ENCODE measurements at regions not wholly inside any gene's neighbourhood (a gene's known extent, or its start where the extent isn't known, plus 50 kb on each side); places are given as distances from the start of the nearest gene placed in this dataset.

DNA sequence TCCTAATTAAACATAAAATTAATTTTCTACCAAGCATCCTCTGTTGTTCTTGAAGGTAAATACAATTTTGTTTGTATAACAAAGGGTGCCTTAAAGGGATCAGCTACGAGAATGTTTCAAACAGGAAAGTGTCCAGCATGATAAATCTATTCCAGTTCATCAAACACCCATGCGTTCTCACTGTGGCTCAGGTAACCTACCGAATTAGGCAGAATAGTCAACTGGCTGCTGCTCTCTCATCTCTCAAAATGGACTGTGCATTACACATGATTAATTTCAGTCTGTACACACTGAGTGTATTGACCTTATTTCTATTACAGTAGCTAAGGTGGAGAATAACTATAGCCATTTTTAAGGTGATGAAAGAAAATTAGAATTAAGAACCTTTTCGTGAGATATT is 127.5 kb upstream of the RMST start:
- no peak for DNase-seq (ENCODE audit: low spot score)

DNA sequence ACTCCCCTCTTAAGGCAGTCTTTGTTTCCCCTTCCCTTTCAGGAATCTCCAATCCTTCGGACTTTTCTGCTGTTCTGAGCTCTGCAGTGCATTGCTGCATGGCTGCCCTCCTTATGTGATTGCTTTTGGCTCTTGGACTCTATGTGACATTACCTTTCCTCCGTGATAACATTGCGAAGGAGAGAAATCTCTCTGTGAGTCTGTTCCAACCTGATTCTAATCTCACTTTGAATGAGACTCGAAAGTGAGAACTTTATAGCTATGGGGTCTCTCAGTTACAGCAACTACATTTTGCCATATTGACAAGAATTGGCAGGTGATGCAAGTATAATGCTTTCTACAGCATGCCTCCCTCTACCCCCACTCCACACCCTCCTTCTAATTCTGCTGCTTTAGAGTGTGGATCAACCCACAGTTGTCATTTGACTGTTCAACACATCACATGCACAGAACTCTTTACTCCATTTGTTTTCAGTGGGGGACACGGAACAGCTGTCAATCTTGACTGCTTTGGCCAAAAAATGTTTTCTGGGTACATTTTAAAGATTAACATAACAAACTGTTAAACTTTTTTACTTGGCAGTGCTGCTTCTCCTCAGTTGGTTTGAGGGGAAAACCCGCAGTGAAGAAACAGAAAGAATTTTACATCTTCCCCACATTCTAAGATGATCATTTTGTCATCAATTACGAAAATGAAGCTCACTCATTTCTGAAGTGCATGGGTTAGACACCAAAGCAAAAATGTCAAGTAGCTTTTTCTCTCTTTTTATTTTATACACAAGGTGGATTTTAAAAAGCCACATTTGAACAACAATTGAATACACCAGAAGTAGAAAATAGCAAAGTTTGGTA is 125.5 kb upstream of the RMST start:
- DNase-seq (ENCODE audit: low spot score): no peak

DNA sequence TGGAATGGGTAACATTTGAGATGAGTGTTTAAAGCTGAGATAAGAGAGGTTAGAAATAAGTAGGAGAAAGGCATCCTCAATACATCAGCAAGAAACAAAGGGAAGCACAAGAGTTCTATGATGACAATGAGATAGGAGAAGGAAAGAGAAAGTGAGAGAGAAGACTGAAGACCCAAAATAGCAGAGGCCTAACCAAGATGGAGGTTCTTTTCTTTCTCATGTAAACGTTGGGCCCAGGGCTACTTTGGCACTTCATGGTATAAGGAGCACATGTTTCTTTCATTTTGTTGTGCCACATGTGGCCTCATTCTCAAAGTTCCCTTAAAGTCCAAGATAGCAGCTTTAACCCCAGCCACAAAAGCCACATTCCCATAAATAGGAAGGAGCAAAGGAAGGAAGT is 120.5 kb upstream of the RMST start:
- no peak for DNase-seq (ENCODE audit: low spot score)

DNA sequence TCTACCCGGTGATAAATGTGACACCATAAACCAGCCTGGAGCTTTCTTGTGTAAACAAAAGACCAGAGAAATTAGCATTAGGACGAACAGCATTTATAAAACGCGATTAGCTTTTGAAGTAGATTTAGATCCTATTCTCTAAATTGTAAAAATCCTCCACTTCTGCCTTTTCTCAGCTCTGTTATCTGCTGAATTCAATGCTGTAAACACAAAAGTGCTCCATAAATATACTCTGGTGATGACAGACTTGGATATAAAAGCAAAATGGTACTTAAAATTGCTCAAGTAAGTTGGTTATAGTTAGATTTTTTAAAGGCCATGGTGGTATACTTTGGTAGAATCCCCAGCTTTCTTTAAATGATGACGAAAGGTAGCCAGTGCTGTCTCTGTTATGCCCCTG is 114.6 kb upstream of the RMST start:
- DNase-seq (ENCODE audit: low spot score): no peak

DNA sequence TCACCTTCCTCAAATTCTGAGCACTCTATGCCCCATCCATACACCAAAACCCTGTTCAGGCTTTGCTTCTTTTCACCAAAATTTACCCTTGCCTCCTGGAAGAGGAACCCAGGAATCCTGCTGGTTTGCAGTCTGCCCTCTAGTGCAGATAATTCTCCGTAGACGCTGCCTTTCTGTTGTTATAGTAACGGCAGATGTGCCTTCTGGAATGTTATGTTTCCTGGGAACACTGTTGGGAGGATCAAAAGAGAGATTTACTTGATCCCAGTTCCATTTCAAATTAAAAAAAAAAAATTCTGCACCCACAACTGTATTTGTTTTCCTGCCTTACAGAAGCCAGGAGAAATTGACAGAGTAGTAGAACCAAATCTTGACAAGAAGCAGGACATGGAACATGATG is 104.2 kb upstream of the RMST start:
- DNase-seq (ENCODE audit: low spot score): no peak

DNA sequence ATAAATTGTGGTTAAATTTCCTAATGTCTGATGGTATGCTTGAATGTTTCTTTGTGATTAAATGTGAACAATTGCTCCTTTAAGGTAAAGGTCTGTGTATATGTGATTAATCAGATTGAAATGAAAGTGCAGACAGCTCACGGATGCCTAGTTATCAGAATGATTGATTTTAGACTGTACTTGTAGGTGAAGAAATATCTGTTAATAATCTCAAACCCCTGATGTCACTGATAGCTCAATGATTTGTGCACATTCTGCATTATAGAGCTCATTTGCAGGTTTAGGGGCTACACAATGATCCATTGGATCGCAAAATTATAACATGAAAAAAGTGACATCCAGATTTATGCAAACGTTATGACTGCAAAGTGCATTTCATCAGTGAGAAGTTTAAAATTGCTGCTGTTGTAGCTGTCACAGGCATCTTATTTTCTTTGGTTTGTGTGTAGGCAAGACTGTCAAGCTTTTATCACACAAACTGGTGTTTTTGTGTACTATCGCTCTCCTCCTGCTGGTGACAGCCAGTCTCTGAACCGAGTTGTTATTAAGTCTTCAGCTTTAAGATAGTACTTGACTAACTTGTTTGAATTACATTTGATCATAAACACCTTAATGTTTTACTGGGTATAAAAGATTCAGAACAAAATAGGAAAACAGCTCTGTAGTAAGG is 103.4 kb upstream of the RMST start:
- no peak for DNase-seq (ENCODE audit: low spot score)

DNA sequence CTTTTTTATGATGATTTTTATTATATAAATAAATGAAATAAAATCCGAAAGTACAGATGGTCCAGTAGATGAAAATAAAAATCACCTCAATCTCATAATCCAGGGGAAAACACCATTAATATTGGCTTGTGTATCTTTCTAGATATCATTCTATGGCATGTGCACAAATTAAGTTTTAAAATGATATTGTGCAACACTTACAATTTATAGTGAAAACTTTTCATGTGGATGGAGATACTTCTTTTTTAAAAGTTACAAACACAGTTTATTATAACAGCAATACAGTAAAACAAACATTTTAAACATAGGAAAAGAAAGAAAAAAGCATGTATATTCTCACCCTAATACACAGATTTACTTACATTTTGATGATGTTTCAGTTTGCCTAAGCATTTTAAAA is 98.9 kb upstream of the RMST start:
- DNase-seq (ENCODE audit: low spot score): no peak

DNA sequence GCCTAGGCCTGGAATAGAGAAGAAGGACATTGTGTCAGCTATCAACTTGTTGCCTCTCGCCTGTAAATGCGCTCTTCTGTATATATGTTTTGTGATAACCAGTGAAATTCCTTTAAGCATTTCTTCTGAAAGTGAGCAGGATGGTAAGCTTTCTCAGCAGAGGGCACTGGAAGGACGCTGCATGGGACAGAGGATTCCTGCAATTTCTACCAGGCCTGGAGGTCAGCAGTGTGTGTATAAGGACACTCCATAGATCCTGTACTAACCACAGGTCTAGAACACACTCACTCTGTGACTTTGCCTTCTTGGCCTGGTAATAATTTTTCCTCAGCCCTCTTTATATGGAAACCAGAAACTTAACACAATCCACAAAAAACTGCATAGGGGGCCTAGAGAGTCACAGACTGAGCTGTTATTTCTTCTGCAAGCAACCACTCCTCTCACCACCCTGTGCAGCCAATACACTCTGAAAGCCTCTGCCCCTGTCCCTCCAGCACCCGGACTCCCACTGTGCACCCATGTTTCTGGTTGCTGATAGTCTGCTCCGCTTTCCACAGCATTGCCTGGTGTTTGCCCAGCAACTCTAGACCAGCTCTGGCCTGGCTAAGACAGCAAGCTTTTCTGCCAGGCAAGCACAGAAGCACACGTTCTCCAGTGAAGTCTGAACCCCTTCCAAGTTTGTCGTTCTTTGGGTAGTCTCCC is 94.0 kb upstream of the RMST start:
- DNase-seq (ENCODE audit: low spot score): no peak

DNA sequence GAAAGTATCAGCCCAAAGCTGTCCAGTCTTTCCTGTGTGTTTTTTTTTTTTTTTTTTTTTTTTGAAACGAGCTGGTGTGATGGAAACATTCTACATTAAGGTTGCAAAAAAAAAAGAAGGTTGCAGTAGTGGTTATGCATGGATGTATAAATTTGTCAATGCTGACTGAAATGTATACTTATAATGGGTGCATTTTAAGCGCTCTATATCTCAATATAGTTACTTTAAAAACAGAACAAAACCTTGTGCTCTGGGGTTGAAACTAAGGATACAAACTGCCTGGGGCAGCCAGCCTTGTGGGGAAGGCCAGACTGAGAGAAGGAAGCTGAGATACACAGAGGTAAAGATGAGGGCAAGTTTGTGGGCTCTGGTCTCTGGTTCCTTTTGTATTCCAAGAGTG is 87.3 kb upstream of the RMST start:
- DNase-seq (ENCODE audit: low spot score): no peak

DNA sequence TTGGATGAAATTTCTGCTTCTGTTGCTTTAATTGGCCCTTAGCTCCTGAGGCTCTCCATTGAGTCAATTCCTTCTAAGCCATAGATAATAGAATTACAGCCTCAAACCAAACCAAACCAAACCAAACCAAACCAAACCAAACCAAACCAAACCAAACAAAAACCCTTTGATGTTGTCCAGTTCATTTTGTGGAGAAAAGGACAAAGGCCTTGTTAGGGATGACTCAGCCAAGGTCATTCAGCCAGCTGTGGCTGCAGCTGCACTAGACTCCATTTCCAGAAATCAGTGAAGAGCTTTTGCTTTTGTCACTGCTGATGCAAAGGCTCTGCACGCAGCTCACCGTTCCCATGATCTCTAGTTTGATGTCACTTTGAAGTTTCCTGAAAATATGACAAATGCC is 82.2 kb upstream of the RMST start:
- no peak for DNase-seq (ENCODE audit: low spot score)

DNA sequence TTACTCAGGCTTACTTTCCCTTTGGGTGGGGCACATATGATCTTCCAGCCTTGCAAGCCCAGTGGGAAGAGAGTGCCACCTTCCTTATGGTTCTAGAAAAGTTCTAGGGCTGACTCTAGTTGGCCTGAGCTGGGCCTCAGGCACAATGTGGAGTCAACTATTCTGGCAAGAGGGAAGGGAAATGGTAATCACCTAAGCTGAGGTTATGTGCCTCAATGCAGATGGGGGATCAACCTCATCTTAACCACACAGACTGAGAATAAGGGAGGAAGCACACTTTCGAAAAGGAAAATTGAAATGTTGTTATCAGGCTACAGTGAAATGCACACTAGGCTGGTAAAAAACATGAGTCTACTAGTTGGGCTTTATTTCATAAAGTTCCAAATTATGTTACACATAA is 77.5 kb upstream of the RMST start:
- no peak for DNase-seq (ENCODE audit: low spot score)

DNA sequence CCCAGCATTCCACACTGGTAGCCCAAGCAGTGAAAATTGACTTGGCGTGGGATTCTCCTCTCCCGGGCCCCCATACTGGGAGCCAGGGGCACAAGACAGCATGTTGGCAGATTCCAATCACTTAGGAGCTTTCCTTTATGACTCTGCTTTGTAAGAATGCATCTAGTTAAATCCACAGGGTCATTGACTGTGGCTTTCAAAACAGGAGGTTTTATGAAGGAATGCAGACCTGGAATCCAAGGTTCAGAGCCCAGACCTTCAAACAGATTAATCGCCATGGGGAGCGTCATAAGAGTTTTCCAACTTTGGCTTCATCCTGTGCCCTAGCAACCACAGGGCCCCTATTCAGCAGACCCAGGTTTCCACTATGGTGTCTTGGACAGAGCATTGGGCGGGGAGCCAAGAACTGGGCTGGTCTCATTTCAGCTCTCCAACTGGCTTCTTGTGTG is 76.4 kb upstream of the RMST start:
- no peak for DNase-seq (ENCODE audit: low spot score)

DNA sequence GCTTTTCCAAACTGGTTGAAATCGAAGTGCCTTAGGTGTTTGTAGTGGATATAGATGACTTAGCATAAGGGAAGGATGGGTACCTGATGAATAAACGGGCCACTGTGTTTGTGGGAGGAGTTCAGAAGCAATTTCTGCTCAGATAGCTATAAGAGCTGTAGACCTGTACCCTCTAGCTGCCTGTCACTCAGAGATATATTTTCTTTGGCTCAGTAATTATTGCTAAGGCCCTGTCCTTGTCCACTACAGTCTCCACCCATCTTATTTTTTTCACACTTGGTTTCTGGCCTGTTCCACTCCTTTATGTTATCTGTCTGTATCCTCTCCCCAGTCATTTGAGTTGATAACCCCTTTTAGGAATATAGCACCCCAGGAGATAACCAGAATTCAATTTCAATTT is 74.8 kb upstream of the RMST start:
- DNase-seq (ENCODE audit: low spot score): no peak

DNA sequence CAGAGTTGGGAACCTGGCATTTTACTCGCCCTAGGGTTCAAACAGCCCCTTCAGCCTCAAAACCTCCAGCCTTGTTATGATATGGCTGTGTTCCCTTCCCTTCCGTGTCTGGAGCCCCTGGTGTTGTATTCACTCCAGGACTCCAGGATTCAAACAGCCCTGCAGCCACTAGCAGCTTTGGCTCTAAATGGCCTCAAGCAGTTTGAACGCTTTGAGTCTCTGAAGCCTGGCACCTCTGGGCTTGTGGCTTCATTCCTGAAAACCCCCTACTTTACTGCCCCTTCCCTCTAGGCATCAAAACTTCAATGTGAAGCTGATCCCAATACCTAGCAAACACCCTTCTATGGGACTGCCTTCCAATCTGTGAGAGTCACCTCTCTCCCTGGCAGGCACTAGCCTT is 67.9 kb upstream of the RMST start:
- no peak for DNase-seq (ENCODE audit: low spot score)

DNA sequence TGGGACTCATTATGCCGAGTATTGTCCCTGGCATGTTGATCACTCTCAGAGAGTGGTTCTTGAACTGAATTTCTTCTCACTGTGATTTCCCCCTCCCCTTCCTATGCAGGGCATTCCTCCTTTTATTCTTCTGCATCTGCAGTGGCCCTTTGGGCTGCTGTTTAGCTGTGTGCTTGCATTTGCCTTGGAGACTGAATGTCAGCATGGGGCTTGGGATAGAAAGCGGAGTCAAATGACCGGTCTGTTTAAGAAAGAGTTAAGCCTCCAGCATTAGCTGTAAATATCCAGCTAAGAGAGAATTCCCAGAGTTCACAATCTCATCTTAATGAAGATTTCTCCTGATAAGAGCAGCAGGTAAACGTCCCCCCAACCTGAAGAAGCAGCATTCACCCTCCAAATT is 65.6 kb upstream of the RMST start:
- no peak for DNase-seq (ENCODE audit: low spot score)

DNA sequence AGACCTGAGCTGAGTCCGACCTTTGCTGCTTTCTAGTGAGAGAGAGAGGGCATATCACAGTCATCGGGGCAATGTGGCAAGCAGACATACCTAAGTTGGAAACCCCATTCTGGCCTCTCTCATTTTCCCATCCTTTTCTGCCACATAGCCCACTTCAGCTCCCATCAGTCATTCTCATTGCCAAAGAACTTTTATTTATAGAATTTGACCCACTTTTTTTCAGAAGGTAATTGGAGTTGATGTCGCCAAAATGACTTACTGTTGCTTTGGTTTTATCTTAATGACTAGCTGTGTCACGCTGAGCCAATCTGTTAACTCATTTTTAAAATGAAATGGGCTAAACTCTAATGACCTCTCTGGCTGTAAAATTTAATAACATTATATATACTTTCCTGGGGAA is 63.9 kb upstream of the RMST start:
- DNase-seq (ENCODE audit: low spot score): no peak

DNA sequence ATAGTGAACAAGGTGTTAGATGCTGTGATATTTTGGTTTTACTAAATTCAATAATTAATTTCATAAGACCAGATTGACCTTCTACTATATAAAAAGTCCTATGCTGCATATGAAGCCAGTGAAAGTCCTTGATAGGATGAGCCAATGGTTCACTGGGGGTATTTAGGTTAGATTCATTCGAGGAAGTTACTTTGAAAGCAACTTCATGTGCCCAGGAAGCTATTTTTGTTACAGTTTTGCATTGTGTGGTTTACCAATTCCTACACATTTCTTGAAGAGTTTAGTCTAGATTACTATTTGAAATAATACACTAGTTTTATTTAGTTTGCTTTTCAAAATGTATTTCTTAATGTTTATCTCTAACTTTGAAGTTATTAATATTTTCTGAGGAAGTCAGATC is 58.5 kb upstream of the RMST start:
- DNase-seq (ENCODE audit: low spot score): no peak

DNA sequence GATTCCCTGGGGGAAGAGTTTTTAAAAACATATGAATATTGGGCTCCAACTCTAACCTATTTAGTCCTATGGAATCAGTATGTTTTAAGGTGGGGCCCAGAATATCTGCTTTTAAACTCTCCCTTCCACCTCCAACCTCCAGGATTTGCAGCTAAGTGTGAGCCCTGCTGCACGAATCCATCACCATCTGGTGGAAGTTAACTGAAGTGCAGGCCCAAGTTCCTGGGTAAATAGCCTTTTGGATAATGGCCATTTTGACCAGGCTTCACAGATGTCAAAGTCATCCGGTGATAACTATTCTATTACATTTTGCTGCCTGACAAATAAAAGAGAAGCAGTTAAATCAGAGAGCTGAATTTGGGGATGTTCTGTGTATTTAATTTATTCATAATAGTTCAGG is 58.1 kb upstream of the RMST start:
- peak; percentile 5 for DNase-seq (ENCODE audit: low spot score)

DNA sequence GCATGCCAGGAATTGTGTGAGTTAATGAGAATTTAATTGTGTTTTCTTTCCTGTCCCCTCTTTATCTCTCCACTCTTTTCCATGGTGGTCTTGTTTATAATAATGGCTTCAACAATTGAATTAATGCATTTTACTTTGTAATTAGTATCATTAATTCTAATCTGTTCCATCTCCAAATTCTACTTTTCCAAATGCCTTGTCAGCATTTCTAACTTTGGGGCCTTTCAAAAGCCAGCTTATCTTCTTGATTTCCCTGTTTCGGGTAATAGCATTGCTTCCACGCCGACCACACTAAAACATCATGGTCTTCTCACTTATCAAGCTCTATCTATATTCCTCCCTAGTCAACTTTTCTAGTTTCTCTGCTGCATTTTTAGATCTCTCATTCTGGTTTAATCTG is 54.2 kb upstream of the RMST start:
- DNase-seq (ENCODE audit: low spot score): no peak

DNA sequence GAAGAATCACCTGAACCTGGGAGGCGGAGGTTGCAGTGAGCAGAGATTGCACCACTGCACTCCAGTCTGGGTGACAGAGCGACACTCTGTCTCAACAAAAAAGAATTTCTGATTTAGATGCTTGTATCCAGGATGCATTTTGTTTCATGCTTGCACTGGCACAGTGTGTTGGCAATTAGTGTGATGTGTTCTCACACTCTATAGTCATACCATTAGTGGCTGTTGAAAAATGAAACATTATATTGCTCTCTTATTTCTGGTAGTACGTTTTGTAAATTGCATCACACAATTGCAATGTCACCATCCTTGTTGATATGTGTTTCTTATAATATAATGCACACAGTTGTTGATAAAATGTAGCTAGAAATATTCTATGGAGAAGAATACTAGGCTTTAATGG is 51.3 kb upstream of the RMST start:
- no peak for DNase-seq (ENCODE audit: low spot score)

All from AG08396 (cell line).